ENCODE measurements at regions not wholly inside any gene's neighbourhood (a gene's known extent, or its start where the extent isn't known, plus 50 kb on each side); places are given as distances from the start of the nearest gene placed in this dataset.

DNA sequence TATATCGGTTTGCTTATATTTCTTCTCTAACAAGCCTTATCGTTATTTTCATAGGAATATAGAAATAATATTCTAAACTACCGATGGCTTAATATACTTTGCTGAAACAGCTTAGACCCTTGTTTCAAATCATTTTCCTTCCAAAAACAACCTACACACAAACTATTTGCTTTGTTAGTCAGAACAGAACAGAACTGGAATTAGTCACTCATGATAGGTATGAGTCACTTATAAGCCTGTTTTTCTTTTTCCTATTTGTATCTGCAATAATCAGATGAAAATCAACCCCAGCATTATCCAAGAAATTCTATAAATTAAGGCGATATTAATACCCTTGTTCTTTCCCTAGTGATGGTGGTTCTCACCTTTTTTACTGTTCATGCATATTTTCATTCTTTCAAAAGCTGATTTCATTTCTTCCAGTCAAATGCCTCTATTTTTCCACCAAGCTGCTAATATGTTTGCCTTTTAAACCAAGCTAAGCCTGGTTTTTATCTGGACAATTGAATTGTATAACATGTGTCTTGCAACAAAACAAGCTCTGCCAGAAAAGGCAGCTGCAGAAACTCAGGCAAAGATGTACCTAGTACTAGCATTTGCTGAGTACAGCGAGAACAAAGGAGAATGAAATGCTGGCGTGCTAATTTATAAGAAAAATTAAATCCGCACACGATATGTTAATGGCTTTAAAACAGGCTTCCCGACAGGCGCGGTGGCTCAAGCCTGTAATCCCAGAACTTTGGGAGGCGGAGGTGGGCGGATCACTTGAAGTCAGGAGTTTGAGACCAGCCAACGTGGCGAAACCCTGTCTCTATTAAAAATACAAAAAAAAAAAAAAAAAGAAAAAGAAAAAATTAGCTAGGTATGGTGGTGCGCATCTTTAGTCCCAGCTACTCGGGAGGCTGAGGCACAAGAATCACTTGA is 1418.2 kb downstream of the AACS start:
- DNase-seq: no peak

- DNase-seq: no peak
Measured at GRCh38 chr12:126487431-126487980, 1422.3 kb downstream of the AACS start.

- no peak for DNase-seq
Measured at GRCh38 chr12:126488806-126489205, 1423.6 kb downstream of the AACS start.

DNA sequence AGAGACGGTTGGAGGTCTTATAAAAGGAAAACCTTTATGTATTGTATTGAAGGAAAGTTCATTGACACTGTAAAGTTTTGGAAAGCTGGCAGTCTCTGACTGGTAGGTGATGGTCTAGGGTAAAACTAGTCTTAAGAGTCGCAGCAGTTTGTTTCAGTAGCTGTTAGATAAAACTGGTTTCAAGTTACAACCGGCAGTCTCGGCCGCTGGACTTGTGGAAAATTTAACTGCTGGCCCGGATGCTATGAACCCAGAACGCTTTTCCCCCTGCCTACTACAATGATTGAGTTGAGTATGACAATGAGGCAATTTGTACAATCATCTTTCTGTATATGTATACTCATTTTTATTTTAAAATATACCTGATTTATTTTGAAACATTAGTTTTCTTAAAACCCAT is 1426.9 kb downstream of the AACS start:
- no peak for DNase-seq

DNA sequence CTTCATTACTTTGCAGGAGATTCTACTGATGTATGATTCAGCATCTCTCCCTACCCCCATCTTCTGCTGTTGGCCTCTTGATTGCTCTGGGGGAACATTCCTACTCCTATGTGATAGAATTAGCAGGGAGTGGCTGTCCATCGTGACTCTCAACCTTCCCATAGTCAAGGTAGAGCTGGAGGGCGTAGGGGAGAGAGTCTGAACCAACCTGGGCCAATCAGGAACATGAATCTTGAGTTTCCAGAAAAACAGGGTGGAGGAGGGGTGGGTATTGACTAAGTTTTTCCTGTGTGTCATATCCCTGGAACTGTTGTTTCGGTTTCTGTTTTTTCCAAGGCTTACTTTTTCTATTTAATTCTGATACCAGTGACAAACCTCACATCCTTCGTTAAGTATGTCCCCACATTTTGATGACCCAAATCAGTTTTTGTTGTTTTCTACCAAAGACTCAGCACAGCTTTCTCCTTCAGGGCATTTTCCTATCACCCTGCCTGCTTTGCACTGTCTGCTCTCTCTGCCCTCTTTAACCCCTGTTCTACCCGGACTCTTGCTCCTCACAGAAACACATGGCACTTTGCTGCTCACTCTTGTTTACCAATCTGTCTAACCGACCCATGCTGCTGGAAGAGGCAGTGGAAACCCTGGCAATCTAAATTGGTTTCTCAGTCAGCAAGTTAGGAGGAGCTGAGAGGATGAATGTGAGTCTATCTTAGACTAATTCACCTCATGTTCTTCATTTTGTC is 1428.3 kb downstream of the AACS start:
- no peak for DNase-seq

GRCh38 chr12:126496201-126496600 is 1431.0 kb downstream of the AACS start:
- no peak for DNase-seq

DNA sequence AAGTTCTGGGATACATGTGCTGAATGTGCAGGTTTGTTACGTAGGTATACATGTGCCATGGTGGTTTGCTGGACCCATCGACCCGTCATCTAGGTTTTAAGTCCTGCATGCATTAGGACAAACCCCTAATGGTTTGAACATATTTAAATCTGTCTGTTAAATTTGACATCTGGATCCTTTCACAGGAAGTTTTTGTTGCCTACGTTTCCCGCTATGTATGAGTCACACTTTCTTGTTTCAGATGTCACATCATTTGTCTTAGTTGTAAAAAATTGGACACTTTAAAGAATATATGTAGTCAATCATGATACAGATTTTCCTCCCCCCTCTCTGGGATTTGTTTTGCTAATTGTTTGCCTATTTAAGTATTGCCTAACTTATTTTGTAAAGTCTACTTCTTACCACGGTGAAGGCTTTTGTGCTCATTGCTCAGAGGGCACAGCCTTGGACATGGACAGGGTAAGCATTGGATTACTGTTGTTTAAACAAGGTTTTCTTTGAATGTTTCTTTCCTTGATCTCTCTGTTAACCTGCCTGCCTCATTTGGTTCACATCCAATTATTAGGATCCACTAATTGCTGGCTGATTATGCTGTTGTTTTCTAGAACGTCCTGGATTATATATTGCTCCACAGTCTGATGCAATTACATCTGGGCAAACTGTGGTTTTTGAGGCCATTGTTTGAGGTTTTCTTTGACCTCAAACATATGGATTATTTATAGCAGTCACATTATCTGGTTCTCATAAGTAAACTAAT is 1441.4 kb downstream of the AACS start:
- DNase-seq: no peak

- no peak for DNase-seq
Measured at GRCh38 chr12:126507231-126507630, 1442.0 kb downstream of the AACS start.

DNA sequence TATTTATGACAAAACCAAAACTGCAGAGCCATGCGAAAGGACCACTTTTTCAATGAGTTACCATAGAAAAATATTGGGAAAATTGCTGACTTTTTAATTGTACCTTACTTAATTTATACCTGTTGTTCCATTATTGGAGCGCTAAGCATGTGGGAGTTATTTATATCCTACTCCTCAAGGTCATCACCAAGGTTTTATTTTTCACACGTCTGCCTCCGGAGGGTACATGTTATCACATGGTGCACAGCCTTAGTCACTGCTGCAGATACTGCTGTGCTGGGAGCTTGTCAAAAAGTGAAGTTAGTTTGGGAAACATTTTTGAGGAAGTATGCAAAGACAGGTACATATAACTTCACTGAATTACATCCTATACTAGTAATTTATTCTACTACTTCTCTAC is 1444.3 kb downstream of the AACS start:
- DNase-seq: no peak

DNA sequence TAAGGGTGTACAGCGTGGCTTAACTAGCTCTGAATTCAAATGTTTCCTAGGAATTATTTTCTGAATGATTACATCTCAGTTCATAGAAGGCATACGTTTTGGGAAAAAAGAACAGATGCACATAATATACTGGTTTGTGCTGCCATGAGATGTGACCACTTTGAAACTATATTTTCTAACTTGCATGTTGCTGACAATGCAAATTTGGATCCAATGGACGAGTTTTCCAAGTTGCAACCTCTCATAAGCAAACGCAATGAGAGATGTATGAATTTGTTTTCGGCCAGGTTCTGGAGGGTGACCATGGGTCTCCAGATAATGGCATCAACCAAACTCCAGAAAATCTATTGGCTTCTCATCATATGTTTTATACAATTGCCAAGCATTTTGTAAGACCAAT is 1445.4 kb downstream of the AACS start:
- DNase-seq: no peak

DNA sequence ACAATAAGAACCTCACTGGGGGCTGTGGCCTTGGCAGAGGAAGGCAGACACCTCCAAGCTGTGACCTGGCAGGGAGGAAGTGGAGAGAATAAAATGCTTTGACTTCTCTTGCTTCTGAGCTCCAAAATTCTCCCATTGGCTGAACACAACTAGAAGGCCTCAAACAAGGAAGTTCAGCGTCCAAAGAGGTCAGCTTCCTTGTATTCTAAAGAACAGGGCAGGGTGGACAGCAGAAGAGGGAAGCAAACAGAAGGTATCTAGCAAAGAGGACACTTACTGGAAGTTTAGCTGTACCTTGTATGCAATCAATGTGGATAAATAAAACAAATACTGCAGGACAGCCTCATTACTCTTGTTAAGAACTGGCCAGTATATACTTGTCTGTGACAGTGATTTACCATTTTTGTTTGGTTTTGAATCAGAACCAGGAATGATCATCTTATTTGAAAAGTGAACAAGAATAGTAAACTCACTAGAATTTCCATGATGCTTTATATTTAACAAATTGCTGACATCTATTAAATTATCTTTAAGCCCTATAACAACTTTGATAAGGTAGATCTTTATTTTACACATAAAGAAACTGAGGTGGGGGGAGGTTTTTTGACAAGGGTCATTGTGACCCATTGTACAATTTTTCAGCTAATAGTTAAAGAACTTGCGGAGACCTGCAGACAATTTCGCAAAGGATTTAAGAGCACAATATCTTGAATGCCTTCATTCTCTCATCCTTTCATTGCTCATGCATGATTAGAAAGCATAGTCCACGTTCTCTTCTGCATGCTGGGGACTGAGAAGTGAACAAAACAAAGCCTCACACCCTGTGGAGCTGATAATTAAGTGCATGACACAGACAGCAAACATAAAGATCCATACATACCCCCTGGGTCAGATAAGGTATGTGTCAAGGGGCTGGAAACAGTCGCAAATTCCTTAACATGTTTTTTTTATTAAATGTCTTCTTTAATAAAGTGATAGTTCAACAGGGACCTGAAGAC is 1448.0 kb downstream of the AACS start:
- no peak for DNase-seq

DNA sequence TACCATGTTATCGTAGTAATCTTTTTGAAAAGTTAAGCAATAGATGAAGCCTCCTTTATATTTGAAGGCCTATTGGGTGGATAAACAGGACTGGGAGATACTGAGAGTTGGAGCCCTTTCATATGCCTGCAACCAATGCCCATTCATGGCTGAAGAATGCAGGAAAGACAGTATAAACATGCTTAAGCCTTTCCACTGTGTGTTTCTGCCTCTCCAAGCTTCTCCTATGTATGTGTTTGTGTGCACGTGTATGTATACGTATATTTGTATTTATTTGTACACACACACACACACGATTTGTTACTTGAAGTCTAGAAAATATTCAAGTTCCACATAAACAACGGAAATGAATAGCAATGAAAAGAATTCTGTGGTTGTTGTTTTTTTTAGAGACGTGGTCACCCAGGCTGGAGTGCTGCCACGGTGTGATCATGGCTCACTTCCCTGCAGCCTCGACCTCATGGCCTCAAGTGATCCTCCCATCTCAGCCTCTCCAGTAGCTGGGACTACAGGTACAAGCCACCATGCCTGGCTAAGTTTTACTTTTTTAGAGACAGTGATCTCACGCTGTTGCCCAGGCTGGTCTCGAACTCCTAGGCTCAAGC is 1453.5 kb downstream of the AACS start:
- DNase-seq: no peak

- no peak for DNase-seq
Measured at GRCh38 chr12:126519833-126520232, 1454.6 kb downstream of the AACS start.

GRCh38 chr12:126523891-126524290 is 1458.7 kb downstream of the AACS start:
- no peak for DNase-seq

- DNase-seq: no peak
Measured at GRCh38 chr12:126534495-126534894, 1469.3 kb downstream of the AACS start.

GRCh38 chr12:126534942-126535341 is 1469.7 kb downstream of the AACS start:
- DNase-seq: no peak

GRCh38 chr12:126535971-126536370 is 1470.7 kb downstream of the AACS start:
- DNase-seq: no peak

GRCh38 chr12:126537961-126538530 is 1472.8 kb downstream of the AACS start:
- DNase-seq: no peak

DNA sequence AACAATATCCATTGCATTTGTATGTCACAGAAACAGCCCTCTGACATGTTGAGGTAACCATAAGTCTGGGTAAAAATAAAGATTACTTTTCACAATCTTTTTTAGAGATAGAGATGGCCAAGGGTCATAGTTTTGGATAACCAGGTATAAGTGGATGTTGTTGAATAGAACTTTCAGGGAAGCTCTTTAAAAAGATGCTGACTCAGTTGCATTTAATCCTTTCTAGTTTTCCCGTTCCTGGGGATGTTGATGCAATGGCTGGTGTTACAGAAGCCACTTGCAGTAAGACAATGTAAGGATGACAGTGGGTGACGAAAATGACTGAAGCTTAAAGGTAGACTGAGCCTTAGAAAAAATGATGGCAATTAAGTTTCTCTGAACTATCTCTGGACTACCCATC is 1473.7 kb downstream of the AACS start:
- DNase-seq: no peak

DNA sequence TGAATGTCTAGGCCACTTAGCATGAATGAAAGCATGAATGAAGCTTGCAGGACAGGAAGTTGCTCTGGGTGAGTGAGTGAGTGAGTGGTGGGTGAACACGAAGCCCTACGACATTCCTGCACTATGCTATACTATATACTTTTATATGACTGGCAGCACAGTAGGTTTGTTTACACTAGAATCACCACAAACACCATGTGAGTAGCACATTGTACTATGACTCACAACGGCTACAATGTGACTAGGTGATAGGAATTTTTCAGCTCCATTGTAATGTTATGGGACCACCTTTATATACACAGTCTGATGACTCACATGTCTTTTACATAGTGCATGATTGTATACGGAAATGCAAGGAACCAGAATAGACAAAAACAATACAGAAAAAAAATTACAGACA is 1480.2 kb downstream of the AACS start:
- DNase-seq: no peak

- DNase-seq: no peak
Measured at GRCh38 chr12:126547905-126548304, 1482.7 kb downstream of the AACS start.
